ENCODE measurements at regions not wholly inside any gene's neighbourhood (a gene's known extent, or its start where the extent isn't known, plus 50 kb on each side); places are given as distances from the start of the nearest gene placed in this dataset.

- TF ChIP-seq CTCF (conservative IDR thresholded peaks at IDR 0.05; ENCODE audit: control insufficient read depth, insufficient read depth, low read depth, low read length), result no peak
- H3K4me3 ChIP-seq (ENCODE audit: control insufficient read depth, low read depth, low read length), result no peak overlapping the region
- DNase-seq (ENCODE audit: low read depth), result no peak
Measured at GRCh38 chr1:195012995-195013394, 1595.2 kb downstream of the KCNT2 start.

DNA sequence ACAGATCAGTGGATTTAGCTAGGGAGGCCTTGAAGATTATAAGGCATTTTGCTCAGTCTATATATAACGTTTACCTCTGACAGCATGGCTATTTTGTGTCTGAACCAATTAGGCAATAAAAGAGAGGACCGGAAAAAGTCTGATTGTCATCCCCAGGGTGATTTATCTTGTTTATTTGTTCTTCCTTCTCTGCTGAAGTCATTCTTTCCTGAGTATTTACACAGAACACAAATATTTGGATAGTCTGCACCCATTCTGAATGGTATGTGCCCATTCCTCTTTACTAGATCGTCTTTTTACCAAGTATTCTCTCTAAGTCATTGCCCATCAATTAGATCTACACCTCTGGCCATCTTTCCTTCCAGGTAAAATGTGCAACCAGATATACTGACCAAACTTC is 1602.9 kb downstream of the KCNT2 start:
- DNase-seq (ENCODE audit: low read depth), result no peak
- no peak overlapping the region for H3K4me3 ChIP-seq (ENCODE audit: control insufficient read depth, low read depth, low read length)
- TF ChIP-seq CTCF (conservative IDR thresholded peaks at IDR 0.05; ENCODE audit: control insufficient read depth, insufficient read depth, low read depth, low read length), result no peak

DNA sequence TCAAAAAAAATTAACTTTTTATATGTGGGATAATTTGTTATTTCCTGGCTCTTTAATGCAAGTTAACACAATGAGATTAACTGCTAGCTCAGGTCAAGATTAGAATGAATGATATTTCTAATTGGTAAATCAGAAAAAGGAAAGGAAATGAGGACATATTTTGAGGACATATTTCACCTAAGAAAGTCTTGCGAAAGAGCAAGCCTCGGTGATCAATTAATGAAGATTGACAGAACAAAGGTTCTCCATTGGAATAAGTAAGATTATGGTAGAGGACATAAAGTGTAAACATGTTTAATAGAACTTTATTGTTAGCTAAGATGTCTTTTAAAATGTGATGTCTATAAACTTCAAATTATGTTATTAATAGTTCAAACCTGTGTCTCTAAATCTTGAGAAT is 1617.8 kb downstream of the KCNT2 start:
- TF ChIP-seq CTCF (conservative IDR thresholded peaks at IDR 0.05; ENCODE audit: control insufficient read depth, insufficient read depth, low read depth, low read length), result no peak
- H3K4me3 ChIP-seq (ENCODE audit: control insufficient read depth, low read depth, low read length), result no peak overlapping the region
- DNase-seq (ENCODE audit: low read depth), result no peak

GRCh38 chr1:194975913-194976312 is 1632.3 kb downstream of the KCNT2 start:
- no peak for TF ChIP-seq CTCF (conservative IDR thresholded peaks at IDR 0.05; ENCODE audit: control insufficient read depth, insufficient read depth, low read depth, low read length)
- peak; percentile 4 for DNase-seq (ENCODE audit: low read depth)
- H3K4me3 ChIP-seq (ENCODE audit: control insufficient read depth, low read depth, low read length), result no peak overlapping the region

GRCh38 chr1:194968916-194969315 is 1639.3 kb downstream of the KCNT2 start:
- TF ChIP-seq CTCF (conservative IDR thresholded peaks at IDR 0.05; ENCODE audit: control insufficient read depth, insufficient read depth, low read depth, low read length), result no peak
- DNase-seq (ENCODE audit: low read depth), result no peak
- no peak overlapping the region for H3K4me3 ChIP-seq (ENCODE audit: control insufficient read depth, low read depth, low read length)

DNA sequence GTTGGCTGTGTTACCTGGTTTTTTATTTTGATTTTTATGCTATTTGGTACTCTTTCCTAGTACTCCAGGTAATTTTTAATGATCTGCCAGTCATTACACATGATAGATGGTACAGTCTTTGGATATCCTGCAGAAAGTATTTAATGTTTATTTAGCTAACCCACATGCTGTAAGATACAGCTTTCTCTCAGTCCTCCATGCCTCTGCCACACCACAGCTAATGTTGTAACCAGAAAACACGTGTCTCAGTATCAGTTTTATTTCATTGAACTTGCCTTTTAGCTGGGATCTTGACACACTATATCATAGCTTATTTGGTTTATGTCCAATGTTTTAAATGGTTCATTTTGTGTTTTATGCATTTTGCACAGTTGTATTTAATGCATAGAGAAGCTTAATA is 1648.4 kb downstream of the KCNT2 start:
- DNase-seq (ENCODE audit: low read depth), result no peak
- no peak for TF ChIP-seq CTCF (conservative IDR thresholded peaks at IDR 0.05; ENCODE audit: control insufficient read depth, insufficient read depth, low read depth, low read length)
- H3K4me3 ChIP-seq (ENCODE audit: control insufficient read depth, low read depth, low read length), result no peak overlapping the region

DNA sequence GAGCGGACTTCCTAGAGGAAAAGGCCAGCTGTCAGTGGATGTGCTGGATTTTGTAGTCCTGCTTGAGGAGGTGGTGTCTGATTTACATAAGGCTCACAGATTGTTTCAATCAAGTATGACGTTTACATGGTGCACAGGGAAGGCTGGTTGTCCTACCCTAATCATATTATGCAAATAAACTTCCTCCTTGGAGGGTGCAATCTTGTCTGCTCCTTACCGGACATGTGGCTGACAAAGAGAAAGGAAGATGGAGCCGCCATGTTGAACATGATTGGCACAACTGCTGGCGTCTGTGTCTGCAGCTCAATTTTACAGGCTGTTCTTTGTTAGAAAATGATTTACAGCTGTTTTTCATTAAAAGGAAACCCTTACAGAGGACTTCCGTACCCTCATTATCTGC is 1656.1 kb downstream of the KCNT2 start:
- no peak for TF ChIP-seq CTCF (conservative IDR thresholded peaks at IDR 0.05; ENCODE audit: control insufficient read depth, insufficient read depth, low read depth, low read length)

More for the DNA sequence above, 1656.1 kb downstream of the KCNT2 start:
- no peak overlapping the region for H3K4me3 ChIP-seq (ENCODE audit: control insufficient read depth, low read depth, low read length)
- no peak for DNase-seq (ENCODE audit: low read depth)
